Suprapubic skin (tissue), 4 donors: ENCODE measurements at regions not wholly inside any gene's neighbourhood (a gene's known extent, or its start where the extent isn't known, plus 50 kb on each side); places are given as distances from the start of the nearest gene placed in this dataset.

Source experiments
- POLR2A ChIP-seq, 2 donors: fragments of 450-650 bp; IDR thresholded peaks; one replicate each; pipeline ENCODE4 v1.6.1; 2017; ENCODE audit warnings: antibody characterized with exemption in 2 of 2, mild to moderate bottlenecking in 2 of 2, moderate library complexity in 2 of 2
- POLR2AphosphoS5 ChIP-seq, 3 donors: sonication (generic); formaldehyde crosslinking; IDR thresholded peaks; one replicate each; pipeline ENCODE4 v1.6.1; 2017; ENCODE audit warnings: antibody characterized with exemption in 3 of 3
- TF ChIP-seq, protein P1 (sequence below), 2 donors: fragments of 200-600 bp in 1 of 2; fragments of 450-650 bp in 1 of 2; sonication (generic) in 1 of 2; IDR thresholded peaks; one replicate each; pipeline ENCODE4 v1.5.1; 2016 to 2019; ENCODE audit warnings: antibody characterized with exemption in 2 of 2, mild to moderate bottlenecking in 1 of 2, moderate library complexity in 1 of 2

DNA sequence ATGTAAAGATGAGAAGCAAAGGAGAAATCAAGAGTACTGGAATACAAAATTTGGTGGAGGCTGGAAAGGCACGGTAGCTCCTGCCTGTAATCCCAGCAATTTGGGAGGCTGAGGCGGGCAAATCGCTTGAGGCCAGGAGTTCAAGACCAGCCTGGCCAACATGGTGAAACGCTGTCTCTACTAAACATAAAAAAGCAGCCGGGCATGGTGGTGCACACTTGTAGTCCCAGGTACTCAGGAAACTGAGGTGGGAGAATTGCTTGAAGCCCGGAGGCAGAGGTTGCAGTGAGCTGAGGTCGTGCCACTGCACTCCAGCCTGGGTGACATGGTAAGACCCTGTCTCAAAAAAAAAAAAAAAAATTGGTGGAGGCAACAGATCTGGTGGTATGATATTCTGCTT lies 1086.0 kb downstream of the NLGN4X start:
- TF ChIP-seq POLR2A (IDR thresholded peaks at IDR 0.05) = no peak
- TF ChIP-seq, protein P1, sequence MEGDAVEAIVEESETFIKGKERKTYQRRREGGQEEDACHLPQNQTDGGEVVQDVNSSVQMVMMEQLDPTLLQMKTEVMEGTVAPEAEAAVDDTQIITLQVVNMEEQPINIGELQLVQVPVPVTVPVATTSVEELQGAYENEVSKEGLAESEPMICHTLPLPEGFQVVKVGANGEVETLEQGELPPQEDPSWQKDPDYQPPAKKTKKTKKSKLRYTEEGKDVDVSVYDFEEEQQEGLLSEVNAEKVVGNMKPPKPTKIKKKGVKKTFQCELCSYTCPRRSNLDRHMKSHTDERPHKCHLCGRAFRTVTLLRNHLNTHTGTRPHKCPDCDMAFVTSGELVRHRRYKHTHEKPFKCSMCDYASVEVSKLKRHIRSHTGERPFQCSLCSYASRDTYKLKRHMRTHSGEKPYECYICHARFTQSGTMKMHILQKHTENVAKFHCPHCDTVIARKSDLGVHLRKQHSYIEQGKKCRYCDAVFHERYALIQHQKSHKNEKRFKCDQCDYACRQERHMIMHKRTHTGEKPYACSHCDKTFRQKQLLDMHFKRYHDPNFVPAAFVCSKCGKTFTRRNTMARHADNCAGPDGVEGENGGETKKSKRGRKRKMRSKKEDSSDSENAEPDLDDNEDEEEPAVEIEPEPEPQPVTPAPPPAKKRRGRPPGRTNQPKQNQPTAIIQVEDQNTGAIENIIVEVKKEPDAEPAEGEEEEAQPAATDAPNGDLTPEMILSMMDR (IDR thresholded peaks at IDR 0.05) = no peak
- no peak for TF ChIP-seq POLR2AphosphoS5 (IDR thresholded peaks at IDR 0.05)
